Cardiac fibroblast (primary cell): ENCODE measurements at regions not wholly inside any gene's neighbourhood (a gene's known extent, or its start where the extent isn't known, plus 50 kb on each side); places are given as distances from the start of the nearest gene placed in this dataset.
A peak's percentile ranks its signal among the peaks of the same experiment; 100 is the strongest.

Experiments
- DNase-seq, 2 donors: peaks; one replicate each; pipeline versions ENCODE4 v3.0.0 to v3.0.0-alpha.2; 2010; ENCODE audit warnings: low read depth in 2 of 2
- H3K4me3 ChIP-seq, 2 donors: replicated peaks in 1 of 2; 1 replicate in 1 of 2; 2 replicates in 1 of 2; pipeline ENCODE4 v1.5.1; 2011; ENCODE audit warnings: low read depth in 2 of 2, low read length in 2 of 2, mild to moderate bottlenecking in 2 of 2, moderate library complexity in 1 of 2
- CTCF ChIP-seq: IDR thresholded peaks from one replicate; pipeline ENCODE4 v1.5.1; 2011; ENCODE audit warnings: low read depth, mild to moderate bottlenecking, low read length, inconsistent platforms

DNA sequence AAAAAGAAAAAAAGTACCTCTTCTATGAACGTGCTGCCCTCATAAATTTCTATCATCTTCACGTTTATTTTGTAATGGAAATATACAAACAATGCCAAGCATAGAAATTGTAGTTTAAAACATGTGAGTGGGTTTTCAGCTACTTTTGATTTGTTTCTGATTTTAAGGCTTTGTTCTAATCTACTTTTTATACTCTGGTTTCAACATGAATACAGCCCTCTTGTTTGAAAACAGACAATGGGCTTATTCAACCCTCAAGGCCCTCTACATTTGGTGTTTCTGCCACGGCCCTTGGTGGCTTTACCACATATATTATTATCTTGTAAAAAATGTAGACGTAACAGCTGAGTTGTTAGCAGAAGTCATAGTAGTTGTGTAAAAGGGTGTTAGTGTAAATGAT lies 153.9 kb downstream of the SOX4 start:
- no peak for DNase-seq
- TF ChIP-seq CTCF, result no peak
- no peak overlapping the region for H3K4me3 ChIP-seq

DNA sequence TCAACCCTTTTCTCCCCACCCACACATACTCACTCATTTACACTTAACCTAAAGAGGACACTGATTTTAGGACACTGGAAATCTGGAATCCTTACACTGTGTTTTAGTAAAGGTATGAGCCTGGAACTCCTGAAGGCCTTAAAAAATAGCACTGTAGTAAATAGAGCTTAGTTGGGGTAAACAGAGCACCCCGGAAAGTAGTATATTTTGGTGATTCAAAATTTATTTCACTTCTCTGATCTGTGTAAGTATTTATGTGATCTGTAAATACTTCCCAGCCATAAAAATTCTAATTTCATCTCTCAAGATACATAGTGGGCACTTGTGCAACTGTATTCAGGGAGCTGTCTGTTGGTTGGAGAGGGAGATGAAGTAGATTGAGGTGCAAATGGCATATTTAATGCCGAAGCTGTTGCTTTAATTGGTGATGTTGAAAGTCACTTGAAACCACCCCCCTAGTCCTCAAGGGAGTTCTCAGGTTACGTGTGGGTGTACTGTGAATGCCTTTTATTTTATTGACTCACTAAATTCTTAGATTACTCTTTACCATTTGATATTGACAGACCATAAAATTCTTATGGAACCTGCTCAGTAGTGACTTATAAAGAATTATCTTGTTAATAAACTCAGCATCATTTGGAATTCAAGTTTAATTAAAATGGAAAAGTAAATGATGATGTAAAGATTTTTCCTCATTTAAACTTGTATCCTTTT lies 154.9 kb downstream of the SOX4 start:
- DNase-seq, result peak; percentile 53 to 72
- H3K4me3 ChIP-seq, result no peak overlapping the region
- no peak for TF ChIP-seq CTCF

DNA sequence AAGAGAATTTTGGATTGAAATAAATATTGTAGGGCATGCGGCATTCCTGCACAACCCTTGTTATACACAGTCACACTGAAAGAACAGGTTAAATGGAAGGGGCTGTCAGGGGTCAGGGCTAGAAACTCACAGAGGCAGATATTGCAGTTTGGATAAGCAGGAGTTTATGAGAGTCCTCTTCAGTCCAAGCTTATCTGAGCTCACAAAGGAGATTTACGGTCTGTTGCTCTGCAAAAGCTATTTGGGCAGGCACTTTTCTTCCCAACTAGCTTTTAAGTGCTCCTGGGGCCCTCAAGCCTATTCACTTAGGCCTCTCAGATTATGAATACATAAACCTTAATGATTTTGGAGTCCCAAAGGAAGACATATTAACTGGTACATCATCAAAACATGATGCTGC lies 156.2 kb downstream of the SOX4 start:
- DNase-seq, result no peak
- H3K4me3 ChIP-seq, result no peak overlapping the region
- no peak for TF ChIP-seq CTCF

DNA sequence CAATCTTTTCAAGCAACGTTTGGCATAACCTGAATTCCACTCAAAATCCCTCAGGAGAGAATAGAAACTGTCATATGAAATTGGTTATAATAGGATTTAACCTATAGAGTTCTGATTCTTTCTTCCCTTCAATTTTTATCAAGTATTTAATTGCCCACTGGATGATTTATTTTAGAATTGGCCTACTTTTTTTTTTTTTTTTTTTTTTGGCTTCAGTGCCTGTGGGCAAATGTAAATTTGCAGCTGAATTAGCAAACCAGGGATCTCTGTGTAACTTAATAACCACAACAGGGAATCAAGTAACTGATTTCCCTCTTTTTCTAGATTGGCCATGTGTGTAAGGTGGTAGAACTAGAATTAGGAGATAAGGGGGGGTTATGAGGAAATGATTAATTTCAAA lies 157.0 kb downstream of the SOX4 start:
- DNase-seq, result no peak
- TF ChIP-seq CTCF, result no peak
- no peak overlapping the region for H3K4me3 ChIP-seq

GRCh38 chr6:21751608-21752007 lies 158.1 kb downstream of the SOX4 start:
- DNase-seq, result no peak
- no peak overlapping the region for H3K4me3 ChIP-seq
- no peak for TF ChIP-seq CTCF

- no peak overlapping the region for H3K4me3 ChIP-seq
- peak in 1 of 2 donors; percentile 53 for DNase-seq
- TF ChIP-seq CTCF, result no peak
Observed at GRCh38 chr6:21752054-21752811, 158.7 kb downstream of the SOX4 start.
